HL-60 (cell line): ENCODE measurements at regions not wholly inside any gene's neighbourhood (a gene's known extent, or its start where the extent isn't known, plus 50 kb on each side); places are given as distances from the start of the nearest gene placed in this dataset.

Source experiments
- DNase-seq, 2 experiments: peaks; one replicate each; pipeline ENCODE4 v3.0.0-alpha.2; 2010 to 2020; ENCODE audit warnings: low read depth in 1 of 2, low spot score in 1 of 2
- H3K27ac ChIP-seq: fragments of 250-450 bp; sonication (Bioruptor Pico); replicated peaks from 2 replicates; pipeline ENCODE4 v1.5.1; 2020; ENCODE audit warnings: mild to moderate bottlenecking, moderate library complexity
- H3K27me3 ChIP-seq: fragments of 250-450 bp; sonication (Bioruptor Pico); 2 replicates; pipeline ENCODE4 v1.5.1; 2021; ENCODE audit warnings: mild to moderate bottlenecking, moderate library complexity; ENCODE audit not compliant: insufficient read depth, poor library complexity, severe bottlenecking
- H3K4me3 ChIP-seq: replicated peaks from 2 replicates; pipeline ENCODE4 v1.5.1; 2011; ENCODE audit warnings: mild to moderate bottlenecking, control low read depth, low read length; ENCODE audit not compliant: insufficient read depth
- CTCF ChIP-seq: IDR thresholded peaks from one replicate; pipeline ENCODE4 v1.5.1; 2011; ENCODE audit warnings: low read length, control low read depth, inconsistent platforms; ENCODE audit not compliant: insufficient read depth
- GABPA ChIP-seq: IDR thresholded peaks from 2 replicates; pipeline ENCODE4 v1.6.1; 2012; ENCODE audit warnings: low read depth
- POLR2AphosphoS5 ChIP-seq: IDR thresholded peaks from 2 replicates; pipeline ENCODE4 v1.6.1; 2012; ENCODE audit warnings: low read depth
- SPI1 ChIP-seq: IDR thresholded peaks from 2 replicates; pipeline ENCODE4 v1.6.1; 2012; ENCODE audit warnings: low read depth, mild to moderate bottlenecking, borderline replicate concordance
- TF ChIP-seq, protein P1 (sequence below): IDR thresholded peaks from 2 replicates; pipeline ENCODE4 v1.6.1; 2012; ENCODE audit warnings: low read depth; ENCODE audit not compliant: insufficient replicate concordance

GRCh38 chr4:164413743-164414142 lies 340.2 kb upstream of the SMIM31 start:
- no peak overlapping the region for H3K4me3 ChIP-seq
- DNase-seq = no peak
- H3K27me3 ChIP-seq = no peaks in the 10 kb centered on the region
- no peak for TF ChIP-seq SPI1
- TF ChIP-seq, protein P1, sequence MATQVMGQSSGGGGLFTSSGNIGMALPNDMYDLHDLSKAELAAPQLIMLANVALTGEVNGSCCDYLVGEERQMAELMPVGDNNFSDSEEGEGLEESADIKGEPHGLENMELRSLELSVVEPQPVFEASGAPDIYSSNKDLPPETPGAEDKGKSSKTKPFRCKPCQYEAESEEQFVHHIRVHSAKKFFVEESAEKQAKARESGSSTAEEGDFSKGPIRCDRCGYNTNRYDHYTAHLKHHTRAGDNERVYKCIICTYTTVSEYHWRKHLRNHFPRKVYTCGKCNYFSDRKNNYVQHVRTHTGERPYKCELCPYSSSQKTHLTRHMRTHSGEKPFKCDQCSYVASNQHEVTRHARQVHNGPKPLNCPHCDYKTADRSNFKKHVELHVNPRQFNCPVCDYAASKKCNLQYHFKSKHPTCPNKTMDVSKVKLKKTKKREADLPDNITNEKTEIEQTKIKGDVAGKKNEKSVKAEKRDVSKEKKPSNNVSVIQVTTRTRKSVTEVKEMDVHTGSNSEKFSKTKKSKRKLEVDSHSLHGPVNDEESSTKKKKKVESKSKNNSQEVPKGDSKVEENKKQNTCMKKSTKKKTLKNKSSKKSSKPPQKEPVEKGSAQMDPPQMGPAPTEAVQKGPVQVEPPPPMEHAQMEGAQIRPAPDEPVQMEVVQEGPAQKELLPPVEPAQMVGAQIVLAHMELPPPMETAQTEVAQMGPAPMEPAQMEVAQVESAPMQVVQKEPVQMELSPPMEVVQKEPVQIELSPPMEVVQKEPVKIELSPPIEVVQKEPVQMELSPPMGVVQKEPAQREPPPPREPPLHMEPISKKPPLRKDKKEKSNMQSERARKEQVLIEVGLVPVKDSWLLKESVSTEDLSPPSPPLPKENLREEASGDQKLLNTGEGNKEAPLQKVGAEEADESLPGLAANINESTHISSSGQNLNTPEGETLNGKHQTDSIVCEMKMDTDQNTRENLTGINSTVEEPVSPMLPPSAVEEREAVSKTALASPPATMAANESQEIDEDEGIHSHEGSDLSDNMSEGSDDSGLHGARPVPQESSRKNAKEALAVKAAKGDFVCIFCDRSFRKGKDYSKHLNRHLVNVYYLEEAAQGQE = no peak
- no peak for TF ChIP-seq POLR2AphosphoS5
- TF ChIP-seq GABPA = no peak
- TF ChIP-seq CTCF = no peak
- no peak overlapping the region for H3K27ac ChIP-seq

- Histone ChIP-seq H3K27ac (no peak overlapping the region), H3K4me3 (no peak overlapping the region), H3K27me3 (no peaks in the 10 kb centered on the region)
- DNase-seq = no peak
- TF ChIP-seq GABPA (no peak), SPI1 (no peak), POLR2AphosphoS5 (no peak), CTCF (no peak)
- TF ChIP-seq, protein P1 = no peak
Observed at GRCh38 chr4:164423819-164424218, 330.1 kb upstream of the SMIM31 start.

- Histone ChIP-seq H3K4me3 (no peak overlapping the region), H3K27me3 (no peaks in the 10 kb centered on the region), H3K27ac (no peak overlapping the region)
- TF ChIP-seq GABPA = no peak
- TF ChIP-seq, protein P1 = no peak
- TF ChIP-seq CTCF = no peak
- no peak for TF ChIP-seq POLR2AphosphoS5
- no peak for TF ChIP-seq SPI1
- no peak for DNase-seq
Observed at GRCh38 chr4:164424846-164425245, 329.1 kb upstream of the SMIM31 start.
